ENCODE measurements at regions not wholly inside any gene's neighbourhood (a gene's known extent, or its start where the extent isn't known, plus 50 kb on each side); places are given as distances from the start of the nearest gene placed in this dataset.

DNA sequence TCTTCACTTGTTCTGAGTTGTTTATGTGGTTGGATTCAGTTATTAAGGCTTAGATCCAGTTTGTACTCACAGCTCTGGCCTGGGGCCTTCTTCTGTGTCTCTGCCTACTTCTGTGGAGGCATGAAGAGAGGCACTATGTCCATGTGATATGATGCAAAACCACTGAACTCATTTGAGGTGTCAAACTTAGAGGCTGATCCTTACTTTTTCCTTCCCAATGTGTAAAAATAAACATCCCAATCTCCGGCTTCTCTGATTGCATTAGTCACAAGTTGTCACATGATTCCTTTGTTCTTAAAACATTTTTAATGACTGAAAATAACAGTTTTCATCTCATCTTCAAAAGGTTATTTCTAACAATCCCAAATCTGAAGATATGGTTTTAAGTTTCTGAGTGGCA, 276.0 kb upstream of the RGMB start:
- ATAC-seq: no peak
- H3K27ac Mint-ChIP-seq: no peak overlapping the region
- H3K36me3 Mint-ChIP-seq: no peaks in the 10 kb centered on the region
- H3K4me1 Mint-ChIP-seq: no peaks in the 10 kb centered on the region
- peaks cover 8% of the 10 kb centered on the region for H3K9me3 Mint-ChIP-seq
- DNase-seq (ENCODE audit: low spot score in 2 of 2): no peak
- no peak overlapping the region for H3K4me3 Mint-ChIP-seq

GRCh38 chr5:98498028-98498427, 275.4 kb upstream of the RGMB start:
- no peak overlapping the region for H3K27ac Mint-ChIP-seq
- DNase-seq (ENCODE audit: low spot score in 2 of 2) (no peak), ATAC-seq (no peak)
- no peaks in the 10 kb centered on the region for H3K36me3 Mint-ChIP-seq
- H3K9me3 Mint-ChIP-seq: peaks cover 5% of the 10 kb centered on the region
- no peak overlapping the region for H3K4me3 Mint-ChIP-seq
- H3K4me1 Mint-ChIP-seq: no peaks in the 10 kb centered on the region

- Mint-ChIP-seq H3K4me3 (no peak overlapping the region), H3K9me3 (peaks cover 2% of the 10 kb centered on the region), H3K4me1 (no peaks in the 10 kb centered on the region), H3K36me3 (no peaks in the 10 kb centered on the region), H3K27ac (no peak overlapping the region)
- DNase-seq (ENCODE audit: low spot score in 2 of 2) (no peak), ATAC-seq (no peak)
These were observed 273.6 kb upstream of the RGMB start for GRCh38 chr5:98499892-98500291.

GRCh38 chr5:98500811-98501210, 272.7 kb upstream of the RGMB start:
- no peaks in the 10 kb centered on the region for H3K4me1 Mint-ChIP-seq
- H3K4me3 Mint-ChIP-seq: no peak overlapping the region
- peaks cover 4% of the 10 kb centered on the region for H3K9me3 Mint-ChIP-seq
- no peak for ATAC-seq
- no peak for DNase-seq (ENCODE audit: low spot score in 2 of 2)
- H3K27ac Mint-ChIP-seq: no peak overlapping the region
- no peaks in the 10 kb centered on the region for H3K36me3 Mint-ChIP-seq

- no peaks in the 10 kb centered on the region for H3K4me1 Mint-ChIP-seq
- ATAC-seq (no peak), DNase-seq (ENCODE audit: low spot score in 2 of 2) (no peak)
- no peak overlapping the region for H3K27ac Mint-ChIP-seq
- peaks cover 5% of the 10 kb centered on the region for H3K9me3 Mint-ChIP-seq
- no peak overlapping the region for H3K4me3 Mint-ChIP-seq
- no peaks in the 10 kb centered on the region for H3K36me3 Mint-ChIP-seq
These were observed 269.8 kb upstream of the RGMB start for GRCh38 chr5:98503616-98504015.

- H3K36me3 Mint-ChIP-seq: no peaks in the 10 kb centered on the region
These were observed 269.0 kb upstream of the RGMB start for GRCh38 chr5:98504505-98504904.

DNA sequence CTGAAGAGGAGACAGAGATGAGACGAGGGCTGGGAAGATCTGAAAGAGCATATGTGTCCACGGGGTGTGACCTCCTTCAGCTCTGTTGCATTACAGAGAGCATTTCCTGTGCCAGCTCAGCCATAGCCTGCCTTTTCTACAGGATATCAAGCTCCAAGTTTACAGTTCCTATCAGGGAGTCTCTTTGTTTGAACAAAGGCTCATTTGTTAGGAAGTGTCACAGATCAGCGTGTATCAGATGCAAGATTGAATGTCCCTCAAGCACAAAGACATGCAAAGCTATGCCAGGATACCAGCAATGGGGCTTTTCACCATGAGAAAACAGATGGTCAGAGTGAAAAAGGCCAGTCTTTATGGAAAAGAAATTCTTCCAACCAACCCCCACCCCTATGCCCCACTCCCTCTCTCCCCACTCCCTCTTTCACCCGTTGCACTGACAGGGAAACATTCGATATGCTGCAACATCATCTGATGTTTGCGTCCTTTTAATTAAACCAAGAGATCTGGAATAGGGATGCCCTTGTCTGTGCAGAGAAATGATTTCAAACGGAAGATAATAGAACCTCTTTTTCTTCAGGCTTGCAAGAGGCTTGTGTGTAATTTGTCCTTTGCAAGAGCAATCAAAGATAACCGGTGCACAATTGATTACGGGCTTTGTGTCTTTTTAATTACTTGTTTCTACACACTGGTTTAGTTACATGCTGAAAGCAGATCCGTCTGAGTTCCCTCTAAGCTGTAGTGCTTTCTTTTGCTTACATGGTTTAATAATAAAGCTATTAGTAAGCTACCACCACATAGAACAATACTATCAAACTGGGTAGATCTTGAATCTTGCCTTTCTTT, 263.1 kb upstream of the RGMB start:
- Mint-ChIP-seq H3K4me1 (no peaks in the 10 kb centered on the region), H3K9me3 (peaks cover 8% of the 10 kb centered on the region)
- no peak for DNase-seq (ENCODE audit: low spot score in 2 of 2)

More at GRCh38 chr5:98504505-98504904, 269.0 kb upstream of the RGMB start:
- Mint-ChIP-seq H3K9me3 (peaks cover 5% of the 10 kb centered on the region), H3K4me1 (no peaks in the 10 kb centered on the region), H3K4me3 (no peak overlapping the region), H3K27ac (no peak overlapping the region)
- no peak for DNase-seq (ENCODE audit: low spot score in 2 of 2)
- no peak for ATAC-seq

DNA sequence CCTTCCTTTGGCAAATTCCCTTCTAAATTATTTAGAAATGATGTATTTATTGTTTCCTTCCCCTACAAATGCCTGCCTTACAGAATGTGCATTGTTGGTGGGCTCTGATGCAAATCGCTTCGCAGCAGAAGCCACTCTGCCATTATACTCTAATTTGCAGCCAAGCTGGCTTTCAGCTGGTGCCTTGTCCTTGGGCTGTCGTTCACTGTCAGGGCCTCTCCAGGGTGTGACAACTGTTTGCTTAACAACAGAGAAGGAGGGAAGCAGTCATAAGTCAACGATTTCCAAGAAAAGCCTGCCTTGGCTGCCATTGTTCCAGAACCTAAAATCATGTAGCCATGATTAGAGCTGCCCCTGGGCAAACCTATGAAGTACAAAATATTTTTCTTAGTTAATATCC, 260.1 kb upstream of the RGMB start:
- H3K27ac Mint-ChIP-seq: no peak overlapping the region
- H3K4me1 Mint-ChIP-seq: no peaks in the 10 kb centered on the region
- ATAC-seq (no peak), DNase-seq (ENCODE audit: low spot score in 2 of 2) (no peak)
- H3K4me3 Mint-ChIP-seq: no peak overlapping the region
- H3K36me3 Mint-ChIP-seq: no peaks in the 10 kb centered on the region
- peaks cover 4% of the 10 kb centered on the region for H3K9me3 Mint-ChIP-seq

More for the DNA sequence above, 263.1 kb upstream of the RGMB start:
- peak; percentile 43 for ATAC-seq
- no peak overlapping the region for H3K27ac Mint-ChIP-seq
- no peak overlapping the region for H3K4me3 Mint-ChIP-seq
- H3K36me3 Mint-ChIP-seq: no peaks in the 10 kb centered on the region

GRCh38 chr5:98514215-98514614, 259.2 kb upstream of the RGMB start:
- DNase-seq (ENCODE audit: low spot score in 2 of 2) (no peak), ATAC-seq (no peak)
- H3K9me3 Mint-ChIP-seq: peaks cover 4% of the 10 kb centered on the region
- H3K27ac Mint-ChIP-seq: no peak overlapping the region
- H3K4me3 Mint-ChIP-seq: no peak overlapping the region
- H3K36me3 Mint-ChIP-seq: no peaks in the 10 kb centered on the region
- no peaks in the 10 kb centered on the region for H3K4me1 Mint-ChIP-seq

GRCh38 chr5:98516701-98517100, 256.8 kb upstream of the RGMB start:
- DNase-seq (ENCODE audit: low spot score in 2 of 2): no peak
- H3K27ac Mint-ChIP-seq: no peak overlapping the region
- H3K36me3 Mint-ChIP-seq: no peaks in the 10 kb centered on the region

DNA sequence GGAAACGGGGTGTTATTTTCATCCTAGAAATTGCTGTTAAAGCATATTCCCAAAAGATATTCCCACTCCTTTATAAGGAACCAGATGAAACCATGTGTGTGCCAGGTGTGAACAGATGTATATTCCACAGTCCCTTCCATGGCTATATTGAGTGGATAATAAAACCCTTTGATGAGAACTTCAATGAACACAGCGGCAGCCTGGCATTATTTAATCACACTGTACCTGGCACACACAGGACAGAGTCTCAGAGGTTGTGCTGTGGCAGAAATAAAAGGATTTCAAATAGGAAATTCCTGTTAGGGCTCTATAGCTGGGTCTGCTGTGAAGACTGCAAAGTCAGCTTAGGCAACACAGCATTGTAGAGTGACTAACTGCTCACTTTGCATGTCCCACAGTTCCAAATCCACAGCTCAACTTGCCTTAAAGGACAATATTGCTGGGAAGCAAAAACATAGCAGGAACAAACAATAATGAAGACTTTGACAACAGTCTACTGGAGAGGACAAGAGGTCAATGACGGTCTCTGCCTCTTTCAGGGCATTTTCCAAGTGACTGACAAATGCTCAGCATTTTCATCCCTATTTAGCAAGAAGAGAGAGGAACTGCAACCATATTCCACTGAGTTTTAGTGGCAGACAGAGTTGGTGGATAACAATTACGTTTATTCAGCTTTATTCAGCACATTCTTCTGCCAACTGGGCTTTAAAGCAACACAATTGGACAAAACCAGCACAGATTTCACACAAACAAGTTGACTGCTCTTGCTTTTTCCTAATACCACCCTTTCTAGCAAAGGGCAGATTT, 255.7 kb upstream of the RGMB start:
- Mint-ChIP-seq H3K4me3 (no peak overlapping the region), H3K36me3 (no peaks in the 10 kb centered on the region), H3K9me3 (no peaks in the 10 kb centered on the region), H3K4me1 (no peaks in the 10 kb centered on the region), H3K27ac (no peak overlapping the region)
- ATAC-seq (no peak), DNase-seq (ENCODE audit: low spot score in 2 of 2) (no peak)

More at GRCh38 chr5:98516701-98517100, 256.8 kb upstream of the RGMB start:
- H3K9me3 Mint-ChIP-seq: no peaks in the 10 kb centered on the region
- ATAC-seq: no peak
- no peak overlapping the region for H3K4me3 Mint-ChIP-seq
- no peaks in the 10 kb centered on the region for H3K4me1 Mint-ChIP-seq

GRCh38 chr5:98518754-98519153, 254.7 kb upstream of the RGMB start:
- Mint-ChIP-seq H3K4me3 (no peak overlapping the region), H3K9me3 (peaks cover 3% of the 10 kb centered on the region), H3K27ac (no peak overlapping the region), H3K4me1 (no peaks in the 10 kb centered on the region), H3K36me3 (no peaks in the 10 kb centered on the region)
- DNase-seq (ENCODE audit: low spot score in 2 of 2) (no peak), ATAC-seq (no peak)

DNA sequence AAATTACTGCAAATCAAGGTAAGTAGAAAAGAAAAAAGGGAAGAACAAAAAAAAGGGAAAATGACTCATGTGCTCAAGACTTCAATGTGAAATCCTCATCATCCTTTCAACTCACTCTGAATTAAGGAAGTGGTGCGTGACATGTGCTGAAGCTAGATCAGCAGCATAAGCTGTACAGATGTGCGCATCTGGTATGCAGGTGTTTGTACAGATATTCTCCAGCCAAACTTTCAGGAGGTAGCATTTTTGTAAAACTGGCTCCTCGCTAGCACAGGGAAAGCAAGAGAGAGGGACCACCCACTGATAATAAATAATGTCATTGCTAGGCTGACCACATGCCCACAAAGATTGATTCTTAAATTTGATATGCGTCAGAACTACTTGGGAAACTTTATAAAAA, 253.9 kb upstream of the RGMB start:
- no peak for DNase-seq (ENCODE audit: low spot score in 2 of 2)
- Mint-ChIP-seq H3K4me1 (no peaks in the 10 kb centered on the region), H3K4me3 (no peak overlapping the region), H3K9me3 (peaks cover 3% of the 10 kb centered on the region), H3K27ac (no peak overlapping the region), H3K36me3 (no peaks in the 10 kb centered on the region)
- no peak for ATAC-seq

DNA sequence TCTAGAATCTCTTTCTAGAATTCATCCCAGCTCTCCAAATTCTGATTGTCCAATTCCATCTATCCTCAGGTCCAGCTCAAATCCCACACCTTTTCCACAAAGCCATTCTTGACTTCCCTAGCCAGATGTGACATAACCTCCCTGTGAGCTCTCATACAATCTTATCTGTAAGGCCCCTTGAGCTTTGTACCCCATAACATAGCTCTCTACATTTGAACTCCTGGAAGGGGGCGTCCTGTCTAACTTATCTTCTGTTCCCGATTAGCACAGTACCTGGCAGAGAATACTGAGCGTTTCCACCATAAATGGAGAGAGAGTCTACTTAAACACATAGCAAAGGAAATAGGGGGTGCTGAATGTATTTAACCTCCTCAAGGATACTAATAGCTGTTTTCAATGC, 251.6 kb upstream of the RGMB start:
- H3K36me3 Mint-ChIP-seq: no peaks in the 10 kb centered on the region
- no peak overlapping the region for H3K4me3 Mint-ChIP-seq
- no peaks in the 10 kb centered on the region for H3K4me1 Mint-ChIP-seq
- no peak for ATAC-seq
- no peak for DNase-seq (ENCODE audit: low spot score in 2 of 2)
- H3K9me3 Mint-ChIP-seq: peaks cover 3% of the 10 kb centered on the region
- H3K27ac Mint-ChIP-seq: no peak overlapping the region

GRCh38 chr5:98524773-98525172, 248.7 kb upstream of the RGMB start:
- peaks cover 3% of the 10 kb centered on the region for H3K9me3 Mint-ChIP-seq
- H3K4me3 Mint-ChIP-seq: no peak overlapping the region
- H3K36me3 Mint-ChIP-seq: no peaks in the 10 kb centered on the region
- no peak for DNase-seq (ENCODE audit: low spot score in 2 of 2)
- H3K4me1 Mint-ChIP-seq: no peaks in the 10 kb centered on the region
- no peak for ATAC-seq
- no peak overlapping the region for H3K27ac Mint-ChIP-seq

DNA sequence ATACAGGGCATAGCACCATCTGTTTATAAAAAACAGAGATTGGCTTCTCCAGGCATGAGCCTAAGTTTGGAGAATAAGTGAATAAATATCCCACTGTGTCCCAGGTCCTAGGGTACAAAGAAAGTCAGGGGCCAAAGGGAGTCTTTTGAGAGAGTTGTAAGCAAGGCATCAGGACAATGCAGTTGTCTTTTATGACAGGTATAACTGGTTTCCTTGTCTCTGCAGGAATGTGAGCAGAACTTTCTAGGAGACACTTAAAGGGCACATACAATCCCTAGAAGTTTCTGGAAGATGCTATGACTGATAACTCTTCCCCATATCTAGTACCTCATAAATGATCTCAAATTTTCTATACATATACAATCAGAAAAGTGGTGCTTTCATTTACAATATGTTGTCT, 245.6 kb upstream of the RGMB start:
- H3K27ac Mint-ChIP-seq: no peak overlapping the region
- DNase-seq (ENCODE audit: low spot score in 2 of 2) (no peak), ATAC-seq (no peak)
- H3K4me1 Mint-ChIP-seq: no peaks in the 10 kb centered on the region
- H3K36me3 Mint-ChIP-seq: no peaks in the 10 kb centered on the region
- no peak overlapping the region for H3K4me3 Mint-ChIP-seq
- H3K9me3 Mint-ChIP-seq: peaks cover 6% of the 10 kb centered on the region

All from stimulated activated effector memory CD8-positive, alpha-beta T cell treated with anti-CD3 and anti-CD28 coated beads, Interleukin-12 subunit alpha, Interleukin-12 subunit beta, amount 100 ng/mL, for 72 hours (primary cell).